ENCODE measurements at regions not wholly inside any gene's neighbourhood (a gene's known extent, or its start where the extent isn't known, plus 50 kb on each side); places are given as distances from the start of the nearest gene placed in this dataset.

GRCh38 chr1:200288226-200288625, 121.6 kb downstream of the ZNF281 start:
- TF ChIP-seq CTCF (IDR thresholded peaks at IDR 0.05) (no peak), POLR2A (IDR thresholded peaks at IDR 0.05) (no peak), POLR2AphosphoS5 (IDR thresholded peaks at IDR 0.05) (no peak)
